H1 (cell line): ENCODE measurements at regions not wholly inside any gene's neighbourhood (a gene's known extent, or its start where the extent isn't known, plus 50 kb on each side); places are given as distances from the start of the nearest gene placed in this dataset.

ENCODE experiments used
- CTCF ChIA-PET: fragments of 300-600 bp; sonication (Branson Sonifier 250); formaldehyde crosslinking; loops from one replicate; lab custom pipeline; 2021; ENCODE audit not compliant: partially characterized antibody; lab: Charles Lee
- POLR2A ChIA-PET: fragments of 300-600 bp; sonication (Branson Sonifier 250); formaldehyde crosslinking; loops from one replicate; lab custom pipeline; 2021; ENCODE audit warnings: inconsistent platforms; ENCODE audit not compliant: partially characterized antibody; lab: Charles Lee
- DNase-seq, 2 experiments: peaks; one replicate each; pipeline versions ENCODE4 v3.0.0 to v3.0.0-alpha.2; 2010 to 2022; ENCODE audit warnings: low spot score in 2 of 2, low read depth in 1 of 2, mixed read lengths in 1 of 2
- FAIRE-seq: peaks from 2 replicates; lab custom pipeline; 2011; peaks lifted over from hg19 to GRCh38; lab: Jason Lieb, UNC
- H2AFZ ChIP-seq: 2 replicates; pipeline ENCODE4 v1.8.1; 2012; ENCODE audit warnings: low read length, inconsistent platforms
- H2AK5ac ChIP-seq: 2 replicates; pipeline ENCODE4 v1.6.1; 2013; ENCODE audit warnings: low read depth, low read length
- H2BK120ac ChIP-seq: replicated peaks from 2 replicates; pipeline ENCODE3; 2013; ENCODE audit warnings: low read depth, low read length, inconsistent platforms
- H2BK12ac ChIP-seq: 2 replicates; pipeline ENCODE4 v1.6.1; 2013; ENCODE audit warnings: low read depth, low read length
- H2BK15ac ChIP-seq: 2 replicates; pipeline ENCODE4 v1.6.1; 2013; ENCODE audit warnings: low read length
- H2BK20ac ChIP-seq: 2 replicates; pipeline ENCODE4 v1.6.1; 2013; ENCODE audit warnings: low read length
- H2BK5ac ChIP-seq: 2 replicates; pipeline ENCODE4 v1.6.1; 2013; ENCODE audit warnings: low read depth, low read length
- H3K14ac ChIP-seq: 2 replicates; pipeline ENCODE4 v1.6.1; 2013; ENCODE audit warnings: inconsistent platforms; ENCODE audit not compliant: insufficient read length
- H3K18ac ChIP-seq: 2 replicates; pipeline ENCODE4 v1.6.1; 2013; ENCODE audit warnings: low read length; ENCODE audit errors: extremely low read depth
- H3K23ac ChIP-seq: 2 replicates; pipeline ENCODE4 v1.6.1; 2013; ENCODE audit warnings: inconsistent platforms; ENCODE audit not compliant: insufficient read length
- H3K23me2 ChIP-seq: 2 replicates; pipeline ENCODE4 v1.6.1; 2013; ENCODE audit warnings: low read depth, low read length
- H3K27ac ChIP-seq: 2 replicates; pipeline ENCODE4 v1.6.1; 2011; ENCODE audit warnings: low read depth, low read length, inconsistent platforms
- H3K27me3 ChIP-seq, 4 experiments: replicated peaks in 1 of 4; 1 replicate in 1 of 4; 2 replicates in 3 of 4; pipeline versions ENCODE4 v1.6.1 to v1.8.1; 2011 to 2013; ENCODE audit warnings: low read length in 3 of 4, mild to moderate bottlenecking in 3 of 4, inconsistent platforms in 2 of 4, mixed read lengths in 2 of 4, moderate library complexity in 1 of 4; ENCODE audit not compliant: control insufficient read depth in 3 of 4, insufficient read depth in 3 of 4; ENCODE audit errors: extremely low read depth in 1 of 4
- H3K36me3 ChIP-seq, 4 experiments: 2 replicates each; pipeline versions ENCODE4 v1.6.1 to v1.8.1; 2011 to 2013; ENCODE audit warnings: mild to moderate bottlenecking in 4 of 4, low read length in 3 of 4, moderate library complexity in 2 of 4, control low read depth in 1 of 4, inconsistent platforms in 1 of 4; ENCODE audit not compliant: insufficient read depth in 4 of 4, control insufficient read depth in 2 of 4
- H3K4ac ChIP-seq: replicated peaks from 2 replicates; pipeline ENCODE3; 2013; ENCODE audit warnings: low read length, low read depth, mixed read lengths, inconsistent platforms; ENCODE audit not compliant: insufficient read length
- H3K4me1 ChIP-seq, 4 experiments: replicated peaks in 1 of 4; 1 replicate in 1 of 4; 2 replicates in 3 of 4; pipeline versions ENCODE4 v1.6.1 to v1.8.1; 2011 to 2013; ENCODE audit warnings: low read length in 3 of 4, inconsistent platforms in 2 of 4, mixed read lengths in 1 of 4; ENCODE audit not compliant: insufficient read depth in 4 of 4, control insufficient read depth in 3 of 4
- H3K4me2 ChIP-seq, 2 experiments: 2 replicates each; pipeline versions ENCODE4 v1.6.1 to v1.8.1; 2011 to 2013; ENCODE audit warnings: low read depth in 2 of 2, low read length in 2 of 2, control low read depth in 1 of 2, inconsistent platforms in 1 of 2, mild to moderate bottlenecking in 1 of 2; ENCODE audit not compliant: insufficient read depth in 1 of 2
- H3K4me3 ChIP-seq, 4 experiments: fragments of 200-600, 300-600 bp in 1 of 4; sonication (generic), shearing (Covaris generic), sonication (Bioruptor Twin) in 1 of 4; 2 replicates each; pipeline versions ENCODE4 v1.5.1 to v1.8.1; 2011 to 2016; ENCODE audit warnings: low read length in 4 of 4, low read depth in 3 of 4, control low read depth in 2 of 4, inconsistent platforms in 2 of 4, mild to moderate bottlenecking in 2 of 4, mixed read lengths in 1 of 4, moderate library complexity in 1 of 4; ENCODE audit not compliant: insufficient read depth in 2 of 4; ENCODE audit errors: extremely low read depth in 1 of 4
- H3K56ac ChIP-seq: replicated peaks from 2 replicates; pipeline ENCODE3; 2013; ENCODE audit warnings: low read depth, mild to moderate bottlenecking, mixed read lengths, low read length, inconsistent platforms; ENCODE audit not compliant: insufficient read length
- H3K79me1 ChIP-seq: 2 replicates; pipeline ENCODE4 v1.6.1; 2013; ENCODE audit warnings: low read depth, low read length, control low read depth
- H3K79me2 ChIP-seq, 2 experiments: 2 replicates each; pipeline versions ENCODE4 v1.6.1 to v1.8.1; 2012 to 2013; ENCODE audit warnings: low read length in 2 of 2, mild to moderate bottlenecking in 2 of 2, inconsistent platforms in 1 of 2; ENCODE audit not compliant: insufficient read depth in 2 of 2, control insufficient read depth in 1 of 2
- H3K9ac ChIP-seq, 4 experiments: replicated peaks in 1 of 4; 1 replicate in 1 of 4; 2 replicates in 3 of 4; pipeline versions ENCODE4 v1.6.1 to v1.8.1; 2011 to 2013; ENCODE audit warnings: low read depth in 3 of 4, low read length in 3 of 4, control low read depth in 2 of 4, mild to moderate bottlenecking in 2 of 4, moderate library complexity in 2 of 4, inconsistent platforms in 1 of 4; ENCODE audit errors: extremely low read depth in 1 of 4
- H3K9me3 ChIP-seq, 2 experiments: 2 replicates each; pipeline versions ENCODE4 v1.6.1 to v1.8.1; 2012 to 2013; ENCODE audit warnings: mild to moderate bottlenecking in 2 of 2, moderate library complexity in 2 of 2, control low read depth in 1 of 2, inconsistent platforms in 1 of 2, low read depth in 1 of 2, low read length in 1 of 2, mixed read lengths in 1 of 2; ENCODE audit not compliant: insufficient read depth in 2 of 2
- H4K20me1 ChIP-seq, 2 experiments: replicated peaks in 1 of 2; 2 replicates each; pipeline versions ENCODE3 to v1.8.1; 2011 to 2013; ENCODE audit warnings: inconsistent platforms in 2 of 2, low read length in 2 of 2, mild to moderate bottlenecking in 1 of 2; ENCODE audit not compliant: insufficient read depth in 2 of 2, control insufficient read depth in 1 of 2
- H4K5ac ChIP-seq: 2 replicates; pipeline ENCODE4 v1.6.1; 2013; ENCODE audit warnings: low read length, low read depth, mixed read lengths, inconsistent platforms; ENCODE audit not compliant: insufficient read length
- H4K8ac ChIP-seq: 2 replicates; pipeline ENCODE4 v1.8.0; 2013; ENCODE audit warnings: mild to moderate bottlenecking, moderate library complexity, low read length, inconsistent platforms; ENCODE audit not compliant: insufficient read depth; ENCODE audit errors: extremely low read depth
- H4K91ac ChIP-seq: replicated peaks from 2 replicates; pipeline ENCODE3; 2013; ENCODE audit warnings: low read length, mixed read lengths, inconsistent platforms; ENCODE audit not compliant: insufficient read length
- BCL11A ChIP-seq, 2 experiments: IDR thresholded peaks; one replicate each; pipeline ENCODE4 v1.6.1; 2011; ENCODE audit warnings: low read depth in 2 of 2, low read length in 2 of 2, mild to moderate bottlenecking in 2 of 2
- CBX8 ChIP-seq: fragments of 300-800, 300-1000 bp; sonication (generic); IDR thresholded peaks from 2 replicates; pipeline ENCODE4 v1.7.1; 2016; ENCODE audit warnings: low read depth, low read length, borderline replicate concordance
- CEBPB ChIP-seq: IDR thresholded peaks from 2 replicates; pipeline ENCODE4 v1.6.1; 2012; ENCODE audit warnings: low read depth, low read length
- CREB1 ChIP-seq: IDR thresholded peaks from 2 replicates; pipeline ENCODE4 v1.6.1; 2012; ENCODE audit warnings: inconsistent platforms
- EGR1 ChIP-seq: IDR thresholded peaks from 2 replicates; pipeline ENCODE4 v1.6.1; 2011; ENCODE audit warnings: low read depth, low read length, borderline replicate concordance
- EZH2 ChIP-seq: fragments of 200-600 bp; sonication (generic); IDR thresholded peaks from 2 replicates; pipeline ENCODE4 v1.7.1; 2012; ENCODE audit warnings: low read depth, mild to moderate bottlenecking, moderate library complexity, low read length, inconsistent platforms; ENCODE audit not compliant: severe bottlenecking
- KDM1A ChIP-seq: fragments of 200-600, 300-600 bp; sonication (generic); IDR thresholded peaks from 2 replicates; pipeline ENCODE4 v1.7.1; 2016; ENCODE audit warnings: mild to moderate bottlenecking, low read length, borderline replicate concordance
- KDM4A ChIP-seq: IDR thresholded peaks from one replicate; pipeline ENCODE4 v1.7.1; 2012; ENCODE audit warnings: low read depth, mild to moderate bottlenecking, moderate library complexity, low read length, inconsistent platforms; ENCODE audit not compliant: severe bottlenecking
- KDM5A ChIP-seq: fragments of 200-600 bp; IDR thresholded peaks from 2 replicates; pipeline ENCODE4 v1.7.1; 2012; ENCODE audit warnings: mild to moderate bottlenecking, low read length, inconsistent platforms, mixed read lengths
- MAX ChIP-seq: IDR thresholded peaks from 2 replicates; pipeline ENCODE4 v1.6.1; 2012; ENCODE audit warnings: inconsistent platforms
- NRF1 ChIP-seq: IDR thresholded peaks from 2 replicates; pipeline ENCODE4 v1.6.1; 2011; ENCODE audit warnings: mild to moderate bottlenecking, low read depth, low read length, improper control_type of control experiment
- POLR2A ChIP-seq, 2 experiments: IDR thresholded peaks; 1 replicate in 1 of 2; 2 replicates in 1 of 2; pipeline ENCODE4 v1.6.1; 2011; ENCODE audit warnings: low read depth in 2 of 2, low read length in 2 of 2, mild to moderate bottlenecking in 2 of 2; ENCODE audit errors: control extremely low read depth in 1 of 2
- POLR2AphosphoS5 ChIP-seq: IDR thresholded peaks from 2 replicates; pipeline ENCODE4 v1.6.1; 2011; ENCODE audit warnings: low read depth, low read length
- RFX5 ChIP-seq: IDR thresholded peaks from 2 replicates; pipeline ENCODE4 v1.6.1; 2011; ENCODE audit warnings: low read depth, low read length, improper control_type of control experiment, borderline replicate concordance
- SIN3A ChIP-seq, 2 experiments: IDR thresholded peaks in 1 of 2; conservative IDR thresholded peaks in 1 of 2; 2 replicates each; pipeline ENCODE4 v1.6.1; 2011 to 2012; ENCODE audit warnings: low read length in 2 of 2, improper control_type of control experiment in 1 of 2, low read depth in 1 of 2, mild to moderate bottlenecking in 1 of 2
- ZNF274 ChIP-seq: IDR thresholded peaks from 2 replicates; pipeline ENCODE4 v1.7.0; 2012; ENCODE audit warnings: low read length, borderline replicate concordance; ENCODE audit errors: extremely low read depth
- WGBS, 2 experiments: shearing (Covaris generic) in 1 of 2; methylation state at CpG; one replicate each; pipeline versions ENCODE4 v1.1.6 to v1.1.7; 2013 to 2015; ENCODE audit warnings: low lambda C conversion rate in 2 of 2, mixed read lengths in 2 of 2, inconsistent platforms in 1 of 2, low coverage in 1 of 2, missing lambda C conversion rate in 1 of 2; ENCODE audit not compliant: insufficient replicate concordance in 2 of 2, insufficient coverage in 1 of 2, insufficient read length in 1 of 2; ENCODE audit errors: extremely low coverage in 1 of 2, missing lambda C conversion rate in 1 of 2; 5-methylcytosine and 5-hydroxymethylcytosine counted together

DNA sequence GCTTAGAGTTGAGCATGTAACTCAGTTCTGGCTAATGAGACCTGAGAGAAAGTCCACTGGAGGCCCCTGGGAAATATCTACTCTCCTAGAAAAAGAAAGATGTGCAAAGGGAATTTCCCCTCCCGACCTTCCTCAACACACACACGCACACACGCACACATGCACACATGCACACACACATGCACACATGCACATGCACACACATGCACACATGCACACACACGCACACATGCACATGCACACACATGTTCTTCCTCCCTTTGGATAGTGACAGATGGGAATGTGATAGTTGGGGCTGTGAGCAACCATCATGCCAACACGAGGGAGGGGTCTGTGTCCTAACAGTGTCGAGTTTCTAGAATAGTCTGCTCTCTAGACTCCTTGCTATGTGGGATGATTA lies 148.2 kb upstream of the EGFLAM start:
- Histone ChIP-seq H2BK20ac (no peak overlapping the region), H3K4me2 (no peak overlapping the region), H3K27ac (no peak overlapping the region), H3K56ac (no peak overlapping the region), H2AK5ac (peak overlapping the region; percentile 42; the same call in 1 of the 2 replicates), H3K36me3 (no peaks in the 10 kb centered on the region), H4K8ac (no peak overlapping the region), H3K23me2 (no peaks in the 10 kb centered on the region), H3K14ac (no peak overlapping the region), H2AFZ (no peak overlapping the region), H3K4me1 (peaks cover 0 to 9% (median 3%) of the 10 kb centered on the region in 4 experiments; a peak in 4 of 7 replicates), H3K18ac (no peak overlapping the region), H3K23ac (no peak overlapping the region), H3K27me3 (no peaks in the 10 kb centered on the region; a peak in 1 of 7 replicates), H2BK5ac (no peak overlapping the region), H3K9ac (no peak overlapping the region), H3K9me3 (no peaks in the 10 kb centered on the region), H3K79me1 (no peaks in the 10 kb centered on the region), H4K91ac (no peak overlapping the region), H3K4me3 (no peak overlapping the region), H3K4ac (no peak overlapping the region), H4K20me1 (no peaks in the 10 kb centered on the region), H2BK120ac (no peak overlapping the region), H3K79me2 (no peaks in the 10 kb centered on the region), H2BK15ac (no peak overlapping the region), H4K5ac (no peak overlapping the region), H2BK12ac (no peak overlapping the region; the same call in 1 of the 2 replicates)
- DNase-seq, result no peak
- POLR2A ChIA-PET, result no interaction called here
- WGBS, 2 experiments, result 97% methylated on average over 6 of the region's 6 CpGs; no CpG with 5 or more reads in 1 of the 2 experiments
- CTCF ChIA-PET, result interaction anchor here (1.3 kb wide), 1 partner anchor 386 kb away, joined by 4 read pairs; no protein-coding TSS in a partner anchor
- FAIRE-seq, result no peak
- TF ChIP-seq CREB1, result no peak
- no peak for TF ChIP-seq NRF1
- no peak for TF ChIP-seq ZNF274
- no peak for TF ChIP-seq KDM4A
- TF ChIP-seq KDM5A, result no peak
- no peak for TF ChIP-seq POLR2A (IDR thresholded peaks at IDR 0.05; ENCODE audit: control extremely low read depth in 1 of 2, low read depth in 2 of 2, low read length in 2 of 2)
- TF ChIP-seq EZH2, result no peak
- no peak for TF ChIP-seq POLR2AphosphoS5
- no peak for TF ChIP-seq SIN3A (conservative IDR thresholded peaks at IDR 0.05 in 1 of 2, IDR thresholded peaks at IDR 0.05 in 1 of 2; ENCODE audit: low read depth in 1 of 2, low read length in 2 of 2)
- no peak for TF ChIP-seq MAX
- no peak for TF ChIP-seq BCL11A (IDR thresholded peaks at IDR 0.05; ENCODE audit: low read depth in 2 of 2, low read length in 2 of 2)
- no peak for TF ChIP-seq CEBPB
- no peak for TF ChIP-seq EGR1
- no peak for TF ChIP-seq CBX8
- TF ChIP-seq KDM1A, result no peak
- TF ChIP-seq RFX5, result no peak
